GM04503 (cell line): ENCODE measurements at regions not wholly inside any gene's neighbourhood (a gene's known extent, or its start where the extent isn't known, plus 50 kb on each side); places are given as distances from the start of the nearest gene placed in this dataset.
A peak's percentile ranks its signal among the peaks of the same experiment; 100 is the strongest.

ENCODE experiments used
- DNase-seq: peaks from one replicate; pipeline ENCODE4 v3.0.0-alpha.2; 2012; ENCODE audit warnings: low read depth

- DNase-seq = no peak
Observed at GRCh38 chr10:111511751-111512150, 434.9 kb downstream of the ADRA2A start.

- no peak for DNase-seq
Observed at GRCh38 chr10:111515264-111515663, 438.4 kb downstream of the ADRA2A start.

GRCh38 chr10:111515706-111516105 is 438.9 kb downstream of the ADRA2A start:
- no peak for DNase-seq

- DNase-seq = no peak
Observed at GRCh38 chr10:111516144-111516543, 439.3 kb downstream of the ADRA2A start.

GRCh38 chr10:111522141-111522540 is 445.3 kb downstream of the ADRA2A start:
- DNase-seq = no peak

GRCh38 chr10:111522551-111522950 is 445.7 kb downstream of the ADRA2A start:
- no peak for DNase-seq

GRCh38 chr10:111523016-111523415 is 446.2 kb downstream of the ADRA2A start:
- DNase-seq = no peak

GRCh38 chr10:111524134-111524533 is 447.3 kb downstream of the ADRA2A start:
- DNase-seq = no peak

GRCh38 chr10:111525696-111526095 is 448.9 kb downstream of the ADRA2A start:
- DNase-seq = no peak

- DNase-seq = no peak
Observed at GRCh38 chr10:111531690-111532089, 454.9 kb downstream of the ADRA2A start.

GRCh38 chr10:111532139-111532538 is 455.3 kb downstream of the ADRA2A start:
- DNase-seq = no peak

- DNase-seq = no peak
Observed at GRCh38 chr10:111539246-111539645, 462.4 kb downstream of the ADRA2A start.

GRCh38 chr10:111543854-111544253 is 467.0 kb downstream of the ADRA2A start:
- no peak for DNase-seq

- no peak for DNase-seq
Observed at GRCh38 chr10:111545861-111546605, 469.2 kb downstream of the ADRA2A start.

- DNase-seq = no peak
Observed at GRCh38 chr10:111548084-111548726, 471.4 kb downstream of the ADRA2A start.

GRCh38 chr10:111551001-111551400 is 474.2 kb downstream of the ADRA2A start:
- DNase-seq = peak; percentile 59

- DNase-seq = no peak
Observed at GRCh38 chr10:111556666-111557065, 479.8 kb downstream of the ADRA2A start.

GRCh38 chr10:111558211-111558610 is 481.4 kb downstream of the ADRA2A start:
- DNase-seq = no peak

- peak; percentile 15 for DNase-seq
Observed at GRCh38 chr10:111560027-111560426, 483.2 kb downstream of the ADRA2A start.

- DNase-seq = no peak
Observed at GRCh38 chr10:111561124-111561523, 484.3 kb downstream of the ADRA2A start.

GRCh38 chr10:111565542-111565941 is 488.7 kb downstream of the ADRA2A start:
- no peak for DNase-seq

- no peak for DNase-seq
Observed at GRCh38 chr10:111578076-111578475, 501.2 kb downstream of the ADRA2A start.

- no peak for DNase-seq
Observed at GRCh38 chr10:111579473-111579872, 502.6 kb downstream of the ADRA2A start.

GRCh38 chr10:111590703-111591102 is 513.9 kb downstream of the ADRA2A start:
- no peak for DNase-seq
